Trophoblast cell (in vitro differentiated cells and primary cell): ENCODE measurements at regions not wholly inside any gene's neighbourhood (a gene's known extent, or its start where the extent isn't known, plus 50 kb on each side); places are given as distances from the start of the nearest gene placed in this dataset.

Experiments used
- DNase-seq, 2 donors: peaks; one replicate each; pipeline ENCODE4 v3.0.0-alpha.2; 2016
- H2AFZ ChIP-seq: 2 replicates; pipeline ENCODE4 v1.6.1; 2013; ENCODE audit warnings: low read length, moderate library complexity, mild to moderate bottlenecking; ENCODE audit not compliant: insufficient read depth, poor library complexity
- H2AK5ac ChIP-seq: 2 replicates; pipeline ENCODE4 v1.6.1; 2013; ENCODE audit warnings: mild to moderate bottlenecking, low read length
- H2BK120ac ChIP-seq: 2 replicates; pipeline ENCODE4 v1.6.1; 2013; ENCODE audit warnings: low read length, mild to moderate bottlenecking, moderate library complexity; ENCODE audit not compliant: insufficient read depth, poor library complexity
- H2BK12ac ChIP-seq: 2 replicates; pipeline ENCODE4 v1.6.1; 2013; ENCODE audit warnings: mild to moderate bottlenecking, low read length, moderate library complexity
- H2BK5ac ChIP-seq: 2 replicates; pipeline ENCODE4 v1.6.1; 2013; ENCODE audit warnings: low read length, low read depth, moderate library complexity, mild to moderate bottlenecking; ENCODE audit not compliant: poor library complexity
- H3K14ac ChIP-seq: 2 replicates; pipeline ENCODE4 v1.6.1; 2013; ENCODE audit warnings: mild to moderate bottlenecking, low read length
- H3K18ac ChIP-seq: 2 replicates; pipeline ENCODE4 v1.6.1; 2013; ENCODE audit warnings: mild to moderate bottlenecking, low read length
- H3K23ac ChIP-seq: 2 replicates; pipeline ENCODE4 v1.6.1; 2013; ENCODE audit warnings: low read length
- H3K27ac ChIP-seq: 2 replicates; pipeline ENCODE4 v1.5.1; 2013; ENCODE audit warnings: low read depth, mild to moderate bottlenecking, inconsistent platforms, low read length, moderate library complexity
- H3K27me3 ChIP-seq: 2 replicates; pipeline ENCODE4 v1.6.1; 2013; ENCODE audit warnings: inconsistent platforms, mild to moderate bottlenecking, low read length, moderate library complexity; ENCODE audit not compliant: insufficient read depth
- H3K36me3 ChIP-seq, 2 experiments: 1 replicate in 1 of 2; 2 replicates in 1 of 2; pipeline ENCODE4 v1.6.1; 2013; ENCODE audit warnings: low read length in 2 of 2, mild to moderate bottlenecking in 2 of 2, moderate library complexity in 1 of 2; ENCODE audit not compliant: insufficient read depth in 2 of 2, control insufficient read depth in 1 of 2
- H3K4ac ChIP-seq: 2 replicates; pipeline ENCODE4 v1.6.1; 2013; ENCODE audit warnings: low read depth, mild to moderate bottlenecking, low read length, moderate library complexity
- H3K4me1 ChIP-seq, 2 experiments: 1 replicate in 1 of 2; 2 replicates in 1 of 2; pipeline ENCODE4 v1.6.1; 2013; ENCODE audit warnings: low read length in 2 of 2, mild to moderate bottlenecking in 2 of 2, moderate library complexity in 1 of 2; ENCODE audit not compliant: insufficient read depth in 2 of 2, control insufficient read depth in 1 of 2
- H3K4me2 ChIP-seq: 2 replicates; pipeline ENCODE4 v1.6.1; 2013; ENCODE audit warnings: inconsistent platforms, mild to moderate bottlenecking, low read length, moderate library complexity
- H3K4me3 ChIP-seq: 2 replicates; pipeline ENCODE4 v1.5.1; 2013; ENCODE audit warnings: mild to moderate bottlenecking, low read depth, low read length, inconsistent platforms
- H3K79me1 ChIP-seq: one replicate; pipeline ENCODE4 v1.6.1; 2013; ENCODE audit warnings: low read length
- H3K79me2 ChIP-seq: 2 replicates; pipeline ENCODE4 v1.6.1; 2013; ENCODE audit warnings: low read length, mild to moderate bottlenecking; ENCODE audit not compliant: control insufficient read depth, insufficient read depth, poor library complexity
- H3K9ac ChIP-seq: 2 replicates; pipeline ENCODE4 v1.6.1; 2013; ENCODE audit warnings: mild to moderate bottlenecking, low read length
- H3K9me3 ChIP-seq: 2 replicates; pipeline ENCODE4 v1.6.1; 2013; ENCODE audit warnings: low read depth, mild to moderate bottlenecking, control low read depth, inconsistent platforms, low read length; ENCODE audit not compliant: insufficient read depth
- H4K12ac ChIP-seq: 2 replicates; pipeline ENCODE4 v1.6.1; 2013; ENCODE audit warnings: low read depth, mild to moderate bottlenecking, low read length, moderate library complexity
- H4K8ac ChIP-seq: 2 replicates; pipeline ENCODE4 v1.6.1; 2013; ENCODE audit warnings: low read depth, mild to moderate bottlenecking, low read length, moderate library complexity
- H4K91ac ChIP-seq: one replicate; pipeline ENCODE4 v1.6.1; 2013; ENCODE audit warnings: low read depth, mild to moderate bottlenecking, low read length, moderate library complexity
- WGBS: extraction: QIAGEN DNeasy Blood & Tissue Kit; methylation state at CpG from one replicate; pipeline ENCODE4 v1.1.7; 2013; ENCODE audit warnings: missing lambda C conversion rate; ENCODE audit not compliant: insufficient read length, insufficient coverage; ENCODE audit errors: extremely low coverage; 5-methylcytosine and 5-hydroxymethylcytosine counted together

DNA sequence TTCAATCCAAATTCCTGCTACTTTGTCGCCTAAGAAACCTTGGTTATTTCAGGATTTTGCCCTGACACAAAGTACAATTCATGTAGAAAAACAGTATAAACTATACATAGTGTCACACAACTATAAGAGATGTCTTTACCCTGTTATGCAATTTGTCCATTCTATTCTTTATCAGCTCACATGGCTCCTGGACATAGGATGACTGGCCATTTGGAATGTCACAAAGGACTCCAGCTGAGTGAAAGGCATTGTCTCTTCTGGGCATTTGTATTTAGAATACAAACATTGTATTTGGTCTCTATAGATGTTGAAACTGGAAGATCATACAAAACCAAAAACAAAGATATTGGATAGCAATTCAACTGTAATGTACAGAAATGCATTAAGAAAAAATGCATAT, 944.6 kb upstream of the LRRTM1 start:
- no peaks in the 10 kb centered on the region for H3K27me3 ChIP-seq
- no peak overlapping the region for H3K18ac ChIP-seq
- H3K14ac ChIP-seq: no peak overlapping the region
- no peak overlapping the region for H4K91ac ChIP-seq
- no peak overlapping the region for H3K9ac ChIP-seq
- no peaks in the 10 kb centered on the region for H3K36me3 ChIP-seq
- H3K79me2 ChIP-seq: no peaks in the 10 kb centered on the region
- H3K4ac ChIP-seq: no peak overlapping the region
- no CpG with 5 or more reads among the region's 1 CpG for WGBS
- H3K27ac ChIP-seq: no peak overlapping the region
- no peak overlapping the region for H2AFZ ChIP-seq
- no peak overlapping the region for H2AK5ac ChIP-seq
- H2BK12ac ChIP-seq: no peak overlapping the region
- no peak overlapping the region for H2BK5ac ChIP-seq
- H2BK120ac ChIP-seq: no peak overlapping the region
- no peaks in the 10 kb centered on the region for H3K4me1 ChIP-seq
- no peak overlapping the region for H3K4me3 ChIP-seq
- H3K9me3 ChIP-seq: no peaks in the 10 kb centered on the region
- no peak overlapping the region for H4K12ac ChIP-seq
- no peak overlapping the region for H3K4me2 ChIP-seq
- H4K8ac ChIP-seq: no peak overlapping the region
- no peaks in the 10 kb centered on the region for H3K79me1 ChIP-seq
- no peak overlapping the region for H3K23ac ChIP-seq
- DNase-seq: no peak

DNA sequence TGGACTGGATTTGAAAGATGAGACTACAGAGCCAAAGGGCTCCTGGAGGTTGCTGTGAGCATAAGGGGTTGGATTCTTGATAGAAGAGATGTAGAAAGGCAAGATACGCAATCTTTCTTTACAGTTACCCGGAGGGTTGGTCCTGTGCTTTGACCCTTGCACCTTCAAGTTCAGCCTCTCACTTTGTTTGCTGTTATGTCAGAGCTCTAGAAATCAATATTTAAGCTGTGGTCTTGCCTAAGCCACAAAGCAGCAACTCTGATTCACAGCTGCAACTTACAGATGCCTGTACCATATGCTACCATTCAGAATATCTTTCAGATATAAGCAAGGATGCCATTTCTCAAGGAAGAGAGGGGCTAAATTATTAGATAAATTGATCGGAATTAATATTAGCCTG, 943.1 kb upstream of the LRRTM1 start:
- Histone ChIP-seq H3K79me2 (no peaks in the 10 kb centered on the region), H3K23ac (no peak overlapping the region)
- no peak for DNase-seq

DNA sequence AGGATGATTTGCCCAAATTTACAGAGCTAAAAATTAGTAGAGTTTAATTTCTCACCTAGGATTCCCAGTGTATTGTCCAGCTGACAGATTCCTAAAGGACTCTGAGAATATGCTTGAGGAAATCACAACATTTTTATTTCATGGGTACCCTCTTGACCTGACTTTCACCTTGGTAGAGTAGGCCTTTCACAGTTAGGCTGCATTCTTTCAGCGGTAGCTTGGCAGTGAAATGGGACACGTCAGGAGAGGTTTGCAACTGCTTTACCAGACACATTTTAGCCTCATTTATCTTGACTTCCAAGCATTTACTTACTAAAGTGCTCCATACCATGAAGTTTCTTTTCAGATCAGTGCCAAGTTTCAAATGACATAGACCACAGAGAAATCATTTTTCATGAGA, 937.9 kb upstream of the LRRTM1 start:
- H3K18ac ChIP-seq: no peak overlapping the region
- H4K12ac ChIP-seq: no peak overlapping the region
- no peak overlapping the region for H2AFZ ChIP-seq
- no CpG with 5 or more reads among the region's 2 CpGs for WGBS
- no peak overlapping the region for H3K9ac ChIP-seq
- H3K36me3 ChIP-seq: no peaks in the 10 kb centered on the region
- H2BK12ac ChIP-seq: no peak overlapping the region
- no peak overlapping the region for H4K91ac ChIP-seq
- no peak overlapping the region for H3K4me3 ChIP-seq
- H2AK5ac ChIP-seq: no peak overlapping the region
- H2BK120ac ChIP-seq: no peak overlapping the region
- H3K4ac ChIP-seq: no peak overlapping the region
- H3K79me1 ChIP-seq: no peaks in the 10 kb centered on the region
- no peak overlapping the region for H3K23ac ChIP-seq
- no peaks in the 10 kb centered on the region for H3K9me3 ChIP-seq
- H4K8ac ChIP-seq: no peak overlapping the region
- DNase-seq: no peak
- no peak overlapping the region for H3K14ac ChIP-seq
- H3K4me1 ChIP-seq: no peaks in the 10 kb centered on the region
- no peak overlapping the region for H3K4me2 ChIP-seq
- H2BK5ac ChIP-seq: no peak overlapping the region
- no peaks in the 10 kb centered on the region for H3K79me2 ChIP-seq
- no peak overlapping the region for H3K27ac ChIP-seq
- H3K27me3 ChIP-seq: no peaks in the 10 kb centered on the region

More for the DNA sequence above, 943.1 kb upstream of the LRRTM1 start:
- Histone ChIP-seq H3K4me2 (no peak overlapping the region), H4K12ac (no peak overlapping the region), H3K18ac (no peak overlapping the region), H3K4me3 (no peak overlapping the region), H2AFZ (no peak overlapping the region), H3K27ac (no peak overlapping the region), H2BK120ac (no peak overlapping the region), H2BK5ac (no peak overlapping the region), H2AK5ac (no peak overlapping the region), H3K79me1 (no peaks in the 10 kb centered on the region), H3K36me3 (no peaks in the 10 kb centered on the region), H3K4ac (no peak overlapping the region), H3K9ac (no peak overlapping the region), H4K91ac (no peak overlapping the region), H3K4me1 (no peaks in the 10 kb centered on the region), H3K14ac (no peak overlapping the region), H4K8ac (no peak overlapping the region), H3K27me3 (no peaks in the 10 kb centered on the region), H3K9me3 (no peaks in the 10 kb centered on the region), H2BK12ac (no peak overlapping the region)
- no CpG with 5 or more reads among the region's 3 CpGs for WGBS

DNA sequence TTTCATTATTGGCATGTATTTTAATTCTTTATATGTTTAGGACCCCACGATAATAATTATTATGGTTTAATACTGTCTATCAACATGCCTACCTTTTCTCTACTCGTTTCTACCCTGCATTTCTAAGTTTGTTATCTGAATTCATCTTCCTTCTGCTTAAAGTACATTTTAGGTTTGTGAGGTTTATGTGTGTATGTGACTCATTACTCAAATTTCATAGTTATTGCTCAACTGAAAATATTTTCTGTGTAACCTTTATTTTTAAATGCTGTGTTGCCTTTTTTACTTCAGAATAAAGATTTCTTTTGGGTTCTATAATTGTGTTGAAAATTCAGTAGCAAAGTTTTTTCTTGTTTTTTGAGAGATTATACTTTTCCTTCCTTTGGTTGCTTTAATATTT, 933.9 kb upstream of the LRRTM1 start:
- H3K79me1 ChIP-seq: no peaks in the 10 kb centered on the region
- no peak overlapping the region for H2BK120ac ChIP-seq
- no peak overlapping the region for H4K12ac ChIP-seq
- no peaks in the 10 kb centered on the region for H3K79me2 ChIP-seq
- no peak overlapping the region for H3K4me2 ChIP-seq
- DNase-seq: peak in 1 of 2 donors; percentile 12
- H2AFZ ChIP-seq: no peak overlapping the region
- H3K18ac ChIP-seq: no peak overlapping the region
- H4K91ac ChIP-seq: no peak overlapping the region
- no peak overlapping the region for H2BK5ac ChIP-seq
- no peak overlapping the region for H2BK12ac ChIP-seq
- no peaks in the 10 kb centered on the region for H3K9me3 ChIP-seq
- no peak overlapping the region for H3K4ac ChIP-seq
- H2AK5ac ChIP-seq: no peak overlapping the region
- no peak overlapping the region for H3K27ac ChIP-seq
- H3K4me3 ChIP-seq: no peak overlapping the region
- H3K4me1 ChIP-seq: no peaks in the 10 kb centered on the region
- no peaks in the 10 kb centered on the region for H3K27me3 ChIP-seq
- no CpG with 5 or more reads among the region's 2 CpGs for WGBS
- no peak overlapping the region for H3K23ac ChIP-seq
- H3K9ac ChIP-seq: no peak overlapping the region
- H3K36me3 ChIP-seq: no peaks in the 10 kb centered on the region
- H3K14ac ChIP-seq: no peak overlapping the region
- H4K8ac ChIP-seq: no peak overlapping the region
